ENCODE measurements at regions not wholly inside any gene's neighbourhood (a gene's known extent, or its start where the extent isn't known, plus 50 kb on each side); places are given as distances from the start of the nearest gene placed in this dataset.

GRCh38 chr12:59890896-59891579 is 295.2 kb downstream of the SLC16A7 start:
- Histone ChIP-seq H3K9me3 (ENCODE audit: control insufficient read depth, insufficient read depth, low read length) (no peaks in the 10 kb centered on the region), H4K20me1 (ENCODE audit: control insufficient read depth, insufficient read depth, low read depth, low read length) (no peaks in the 10 kb centered on the region), H3K27ac (ENCODE audit: low read depth, low read length) (no peak overlapping the region), H3K4me1 (ENCODE audit: control insufficient read depth, low read length) (no peaks in the 10 kb centered on the region), H3K27me3 (ENCODE audit: control insufficient read depth, low read length) (no peaks in the 10 kb centered on the region), H3K36me3 (ENCODE audit: control insufficient read depth, low read length) (no peaks in the 10 kb centered on the region), H3K79me2 (ENCODE audit: control insufficient read depth, low read length) (no peaks in the 10 kb centered on the region), H3K9me2 (replicated peaks; ENCODE audit: control insufficient read depth, low read length) (no peaks in the 10 kb centered on the region), H3K4me2 (ENCODE audit: low read length) (no peak overlapping the region), H3F3A (ENCODE audit: control insufficient read depth, insufficient read depth) (no peaks in the 10 kb centered on the region), H3K4me3 (ENCODE audit: low read length) (no peak overlapping the region)
- no peak for TF ChIP-seq EZH2phosphoT487 (IDR thresholded peaks at IDR 0.05; ENCODE audit: borderline replicate concordance, low read length)
- TF ChIP-seq, protein P1, sequence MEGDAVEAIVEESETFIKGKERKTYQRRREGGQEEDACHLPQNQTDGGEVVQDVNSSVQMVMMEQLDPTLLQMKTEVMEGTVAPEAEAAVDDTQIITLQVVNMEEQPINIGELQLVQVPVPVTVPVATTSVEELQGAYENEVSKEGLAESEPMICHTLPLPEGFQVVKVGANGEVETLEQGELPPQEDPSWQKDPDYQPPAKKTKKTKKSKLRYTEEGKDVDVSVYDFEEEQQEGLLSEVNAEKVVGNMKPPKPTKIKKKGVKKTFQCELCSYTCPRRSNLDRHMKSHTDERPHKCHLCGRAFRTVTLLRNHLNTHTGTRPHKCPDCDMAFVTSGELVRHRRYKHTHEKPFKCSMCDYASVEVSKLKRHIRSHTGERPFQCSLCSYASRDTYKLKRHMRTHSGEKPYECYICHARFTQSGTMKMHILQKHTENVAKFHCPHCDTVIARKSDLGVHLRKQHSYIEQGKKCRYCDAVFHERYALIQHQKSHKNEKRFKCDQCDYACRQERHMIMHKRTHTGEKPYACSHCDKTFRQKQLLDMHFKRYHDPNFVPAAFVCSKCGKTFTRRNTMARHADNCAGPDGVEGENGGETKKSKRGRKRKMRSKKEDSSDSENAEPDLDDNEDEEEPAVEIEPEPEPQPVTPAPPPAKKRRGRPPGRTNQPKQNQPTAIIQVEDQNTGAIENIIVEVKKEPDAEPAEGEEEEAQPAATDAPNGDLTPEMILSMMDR (IDR thresholded peaks at IDR 0.05; ENCODE audit: low read depth, low read length, poor library complexity, severe bottlenecking), result no peak

- H3K36me3 ChIP-seq (ENCODE audit: control insufficient read depth, low read length), result no peaks in the 10 kb centered on the region
- H3K9me3 ChIP-seq (ENCODE audit: control insufficient read depth, insufficient read depth, low read length), result no peaks in the 10 kb centered on the region
- H3F3A ChIP-seq (ENCODE audit: control insufficient read depth, insufficient read depth), result no peaks in the 10 kb centered on the region
- TF ChIP-seq, protein P1 (IDR thresholded peaks at IDR 0.05; ENCODE audit: low read depth, low read length, poor library complexity, severe bottlenecking), result no peak
- TF ChIP-seq EZH2phosphoT487 (IDR thresholded peaks at IDR 0.05; ENCODE audit: borderline replicate concordance, low read length), result no peak
- no peak overlapping the region for H3K27ac ChIP-seq (ENCODE audit: low read depth, low read length)
- H4K20me1 ChIP-seq (ENCODE audit: control insufficient read depth, insufficient read depth, low read depth, low read length), result no peaks in the 10 kb centered on the region
- no peaks in the 10 kb centered on the region for H3K4me1 ChIP-seq (ENCODE audit: control insufficient read depth, low read length)
- H3K27me3 ChIP-seq (ENCODE audit: control insufficient read depth, low read length), result no peaks in the 10 kb centered on the region
- H3K9me2 ChIP-seq (replicated peaks; ENCODE audit: control insufficient read depth, low read length), result no peaks in the 10 kb centered on the region
- no peak overlapping the region for H3K4me3 ChIP-seq (ENCODE audit: low read length)
- H3K4me2 ChIP-seq (ENCODE audit: low read length), result no peak overlapping the region
- no peaks in the 10 kb centered on the region for H3K79me2 ChIP-seq (ENCODE audit: control insufficient read depth, low read length)
These were observed 299.4 kb downstream of the SLC16A7 start for GRCh38 chr12:59895166-59895775.

DNA sequence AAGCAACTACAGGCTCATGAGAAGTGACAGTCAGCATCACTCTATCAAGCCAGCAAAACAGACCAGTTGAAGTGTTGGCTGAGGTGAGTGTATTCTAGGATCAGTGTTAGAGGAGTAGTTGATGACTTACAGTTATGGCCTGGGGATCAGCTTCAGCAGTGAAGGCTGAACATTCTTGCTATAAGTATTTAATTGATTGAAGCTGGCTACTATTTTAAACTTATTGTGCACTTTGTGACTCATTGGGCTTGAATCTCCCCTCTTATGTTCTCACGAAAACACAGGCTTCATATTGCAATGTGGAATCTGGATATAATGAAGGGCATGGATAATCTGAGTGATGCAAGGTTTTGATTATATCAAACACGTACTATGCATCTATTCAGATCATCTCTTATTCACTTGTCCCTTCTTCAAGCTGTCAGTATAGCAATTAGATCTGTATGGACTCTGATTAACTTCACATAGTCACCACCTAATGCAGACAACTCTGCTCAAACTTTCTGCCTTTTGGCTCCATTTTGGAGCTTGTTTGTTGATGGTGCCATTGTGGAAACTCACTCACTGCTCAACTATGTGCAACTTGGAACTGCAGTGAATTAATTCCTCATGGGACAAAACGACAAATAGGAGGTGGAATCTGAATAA is 309.2 kb downstream of the SLC16A7 start:
- Histone ChIP-seq H3K27me3 (ENCODE audit: control insufficient read depth, low read length) (no peaks in the 10 kb centered on the region), H3K4me2 (ENCODE audit: low read length) (no peak overlapping the region), H3K4me1 (ENCODE audit: control insufficient read depth, low read length) (no peaks in the 10 kb centered on the region), H3K9me3 (ENCODE audit: control insufficient read depth, insufficient read depth, low read length) (no peaks in the 10 kb centered on the region), H4K20me1 (ENCODE audit: control insufficient read depth, insufficient read depth, low read depth, low read length) (no peaks in the 10 kb centered on the region), H3K4me3 (ENCODE audit: low read length) (no peak overlapping the region), H3K27ac (ENCODE audit: low read depth, low read length) (no peak overlapping the region), H3K9me2 (replicated peaks; ENCODE audit: control insufficient read depth, low read length) (no peaks in the 10 kb centered on the region), H3K79me2 (ENCODE audit: control insufficient read depth, low read length) (no peaks in the 10 kb centered on the region), H3F3A (ENCODE audit: control insufficient read depth, insufficient read depth) (no peaks in the 10 kb centered on the region), H3K36me3 (ENCODE audit: control insufficient read depth, low read length) (no peaks in the 10 kb centered on the region)
- TF ChIP-seq EZH2phosphoT487 (IDR thresholded peaks at IDR 0.05; ENCODE audit: borderline replicate concordance, low read length), result no peak
- TF ChIP-seq, protein P1 (IDR thresholded peaks at IDR 0.05; ENCODE audit: low read depth, low read length, poor library complexity, severe bottlenecking), result no peak

Data from DOHH2 (cell line).